Activated CD4-positive, alpha-beta T cell treated with anti-CD3 and anti-CD28 coated beads, Interleukin-2, amount 50 U/mL, for 48 hours (primary cell): ENCODE measurements at regions not wholly inside any gene's neighbourhood (a gene's known extent, or its start where the extent isn't known, plus 50 kb on each side); places are given as distances from the start of the nearest gene placed in this dataset.
"Not testable (repeated sequence)": the region's sequence is repeated elsewhere in the genome, so short reads cannot be mapped to it uniquely, and the experiment has no call there.

ENCODE experiments used
- DNase-seq, 2 experiments: peaks; one replicate each; pipeline ENCODE4 v3.0.0-alpha.2; 2020

DNA sequence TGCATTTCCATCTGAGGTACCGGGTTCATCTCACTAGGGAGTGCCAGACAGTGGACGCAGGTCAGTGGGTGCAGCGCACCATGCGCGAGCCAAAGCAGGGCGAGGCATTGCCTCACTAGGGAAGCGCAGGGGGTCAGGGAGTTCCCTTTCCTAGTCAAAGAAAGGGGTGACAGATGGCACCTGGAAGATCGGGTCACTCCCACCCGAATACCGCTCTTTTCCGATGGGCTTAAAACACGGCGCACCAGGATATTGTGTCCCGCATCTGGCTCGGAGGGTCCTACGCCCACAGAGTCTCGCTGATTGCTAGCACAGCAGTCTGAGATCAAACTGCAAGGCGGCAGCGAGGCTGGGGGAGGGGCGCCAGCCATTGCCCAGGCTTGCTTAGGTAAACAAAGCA lies 1157.1 kb downstream of the NAALADL2 start:
- not testable (repeated sequence) for DNase-seq

GRCh38 chr3:176015228-176015627 lies 1156.1 kb downstream of the NAALADL2 start:
- DNase-seq: not testable (repeated sequence)

DNA sequence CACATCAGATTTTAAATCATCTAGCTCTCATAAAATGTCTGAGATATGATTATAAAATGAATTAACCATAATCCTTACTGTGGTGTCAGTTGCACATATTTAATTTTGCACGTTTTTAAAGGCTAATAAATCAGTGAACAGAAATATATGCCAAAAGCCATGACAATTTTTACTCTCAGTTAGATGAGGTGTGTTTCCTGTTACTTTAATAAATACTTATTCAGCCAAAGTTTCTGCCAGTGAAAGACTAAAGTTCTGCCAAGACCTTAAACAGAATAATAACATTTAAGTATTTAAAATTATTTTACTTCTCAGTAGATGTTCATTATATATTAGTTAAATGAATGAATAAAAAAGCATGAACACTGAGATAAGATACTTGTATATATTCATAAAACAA lies 1150.1 kb downstream of the NAALADL2 start:
- no peak for DNase-seq

- no peak for DNase-seq
Measured at GRCh38 chr3:176005564-176005963, 1146.4 kb downstream of the NAALADL2 start.

DNA sequence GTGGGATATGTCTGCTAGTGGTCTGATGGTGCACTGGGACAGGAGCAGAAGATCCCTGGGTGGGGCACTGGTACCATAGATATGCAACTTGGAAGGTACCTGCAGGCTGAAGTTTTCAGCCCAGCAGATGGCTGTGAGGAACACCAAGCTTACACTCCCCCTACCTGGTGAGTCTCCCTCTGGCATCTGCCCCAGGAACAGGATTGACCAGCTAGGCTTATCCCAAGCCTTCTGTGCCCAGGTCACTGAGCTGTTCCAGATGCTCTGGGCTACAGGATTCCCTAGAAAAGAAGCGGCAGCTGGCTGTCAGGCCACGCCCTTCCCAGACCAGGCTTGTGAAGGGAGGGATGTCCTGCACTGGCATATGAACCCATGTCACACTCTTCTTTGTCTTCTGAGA lies 1130.0 kb downstream of the NAALADL2 start:
- DNase-seq: no peak

DNA sequence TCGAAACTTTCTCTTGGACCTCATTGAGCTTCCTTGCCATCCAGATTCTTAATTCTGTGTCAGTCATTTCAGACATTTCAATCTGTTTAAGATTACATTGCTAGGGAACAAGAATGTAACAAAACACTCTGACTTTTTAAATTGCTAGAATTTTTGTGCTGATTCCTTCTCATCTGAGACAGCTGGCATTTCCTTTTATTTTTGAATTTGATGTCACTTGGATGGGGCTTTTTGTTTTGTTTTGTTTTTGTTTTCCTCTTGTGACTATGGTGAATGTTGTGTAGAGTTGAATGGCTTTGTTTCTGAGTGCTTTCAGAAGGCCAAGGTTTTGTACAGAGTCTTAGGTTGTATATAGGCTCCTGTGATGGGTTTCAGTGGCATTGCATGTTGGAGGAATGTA lies 1129.3 kb downstream of the NAALADL2 start:
- no peak for DNase-seq

DNA sequence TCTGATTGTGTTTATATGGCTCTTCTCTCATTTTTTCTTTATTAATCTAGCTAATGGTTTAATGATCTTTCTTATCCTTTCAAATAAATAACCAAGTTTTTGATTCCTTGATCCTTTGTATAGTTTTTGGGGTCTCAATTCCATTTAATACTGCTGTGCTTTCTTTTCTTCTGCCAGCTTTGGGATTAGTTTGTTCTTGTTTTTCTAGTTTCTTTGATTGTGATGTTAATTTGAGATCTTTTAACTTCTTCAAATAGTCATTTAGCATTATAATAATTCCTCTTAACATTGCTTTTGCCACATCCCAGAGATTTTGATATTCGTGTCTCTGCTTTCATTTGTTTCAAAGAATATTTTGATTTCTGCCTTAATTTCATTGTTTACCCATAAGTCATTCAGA lies 1126.6 kb downstream of the NAALADL2 start:
- DNase-seq: no peak

DNA sequence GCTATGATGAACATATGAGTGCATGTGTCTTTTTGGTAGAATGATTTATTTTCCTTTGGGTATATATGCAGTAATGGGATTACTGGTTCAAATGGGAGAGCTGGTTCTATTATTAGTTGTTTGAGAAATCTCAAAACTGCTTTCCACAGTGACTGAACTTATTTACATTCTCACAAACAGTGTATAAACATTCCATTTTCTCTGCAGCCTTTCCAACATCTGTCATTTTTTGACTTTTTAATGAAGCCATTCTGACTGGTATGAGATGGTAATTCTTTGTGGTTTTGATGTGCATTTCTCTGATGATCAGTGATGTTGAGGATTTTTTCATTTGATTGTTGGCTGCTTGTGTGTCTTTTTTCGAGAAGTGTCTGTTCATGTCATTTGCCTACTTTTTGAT lies 1124.2 kb downstream of the NAALADL2 start:
- DNase-seq: no peak

GRCh38 chr3:175980486-175981090 lies 1121.5 kb downstream of the NAALADL2 start:
- DNase-seq: no peak

- DNase-seq: no peak
Measured at GRCh38 chr3:175977968-175978752, 1119.0 kb downstream of the NAALADL2 start.

DNA sequence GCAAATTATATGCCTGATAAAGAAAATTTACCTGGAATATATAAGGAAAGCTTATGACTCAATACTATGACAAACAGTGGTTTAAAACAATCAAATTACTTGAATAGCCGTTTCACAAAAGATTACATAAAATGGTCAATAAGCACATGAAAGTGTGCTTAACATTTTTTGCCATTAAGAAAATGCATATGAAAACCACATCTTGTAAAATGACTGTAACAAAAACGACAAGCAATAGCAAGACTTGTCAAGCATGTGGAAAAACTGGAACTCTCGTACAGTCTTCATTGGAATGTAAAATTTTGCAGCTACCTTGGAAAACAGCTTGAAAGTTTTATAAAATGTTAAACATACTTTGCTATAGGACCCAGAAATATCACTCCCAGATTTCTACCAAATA lies 1110.3 kb downstream of the NAALADL2 start:
- DNase-seq: no peak

DNA sequence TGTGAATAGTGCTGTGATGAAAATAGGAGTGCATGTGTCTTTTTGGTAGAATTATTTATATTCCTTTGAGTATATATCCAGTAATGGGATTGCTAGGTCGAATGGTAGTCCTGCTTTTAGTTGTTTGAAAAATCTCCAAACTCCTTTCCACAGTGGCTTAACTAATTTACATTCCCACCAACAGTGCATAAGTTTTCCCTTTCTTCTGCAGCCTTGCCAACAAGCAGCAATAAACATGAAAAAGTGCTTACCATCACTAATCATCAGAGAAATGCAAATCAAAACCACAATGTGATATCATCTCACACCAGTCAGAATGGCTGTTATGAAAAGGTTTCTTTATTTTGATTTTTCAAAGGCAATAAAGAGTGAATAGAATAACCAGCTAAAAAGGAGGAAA lies 1105.9 kb downstream of the NAALADL2 start:
- no peak for DNase-seq

DNA sequence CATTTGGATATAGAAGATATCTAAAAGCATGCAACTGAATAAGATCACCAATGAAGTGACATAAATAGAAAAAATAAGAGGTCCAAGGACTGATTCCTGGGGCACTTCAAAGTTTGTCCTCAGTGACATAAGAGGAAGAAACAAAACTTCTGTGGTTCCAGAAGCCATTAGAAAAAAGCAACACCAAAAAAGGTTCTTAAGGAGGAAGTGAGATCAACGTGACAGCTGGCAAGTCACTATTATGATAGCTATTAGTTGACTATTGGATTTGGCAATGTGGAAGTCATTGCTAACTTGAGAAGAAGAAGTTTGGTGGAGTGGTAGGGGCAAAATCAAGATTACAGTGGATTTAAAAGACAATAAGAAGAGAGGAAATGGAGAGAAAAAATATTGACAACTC lies 1098.3 kb downstream of the NAALADL2 start:
- DNase-seq: no peak

DNA sequence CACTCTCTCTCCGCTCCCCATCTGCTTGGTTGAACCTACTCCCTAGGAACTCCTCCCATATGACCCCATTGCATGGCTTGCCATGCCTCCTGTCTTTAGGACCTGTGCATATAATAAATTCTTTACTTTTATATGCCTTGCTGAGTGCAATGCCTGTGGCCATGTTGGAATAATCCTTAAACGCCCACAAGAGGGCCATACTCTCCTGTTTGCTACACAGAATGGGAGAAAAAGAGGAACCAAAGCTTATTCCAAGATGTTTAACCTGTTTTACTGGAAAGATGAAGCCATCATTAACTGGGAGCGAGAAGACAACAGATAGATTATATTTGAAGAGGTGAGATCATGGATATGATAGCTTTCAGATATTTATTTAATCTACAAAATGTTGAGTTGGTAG lies 1097.8 kb downstream of the NAALADL2 start:
- DNase-seq: no peak

- no peak for DNase-seq
Measured at GRCh38 chr3:175951047-175951694, 1092.0 kb downstream of the NAALADL2 start.

DNA sequence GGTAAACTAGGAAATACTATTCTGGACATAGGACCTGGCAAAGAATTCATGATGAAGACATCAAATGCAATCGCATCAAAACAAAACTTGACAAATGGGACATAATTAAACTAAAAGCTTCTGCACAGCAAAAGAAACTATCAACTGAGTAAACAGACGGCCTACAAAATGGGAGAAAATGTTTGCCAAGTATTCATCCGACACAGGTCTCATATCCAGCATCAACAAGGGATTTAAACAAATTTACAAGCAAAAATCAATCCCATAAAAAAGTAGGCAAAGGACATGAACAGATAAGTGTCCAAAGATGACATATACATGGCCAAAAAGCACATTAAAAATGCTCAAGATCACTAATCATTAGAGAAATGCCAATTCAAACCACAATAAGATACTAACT lies 1088.9 kb downstream of the NAALADL2 start:
- DNase-seq: no peak

GRCh38 chr3:175941352-175941751 lies 1082.2 kb downstream of the NAALADL2 start:
- DNase-seq: no peak

GRCh38 chr3:175940881-175941280 lies 1081.7 kb downstream of the NAALADL2 start:
- no peak for DNase-seq

GRCh38 chr3:175940243-175940642 lies 1081.1 kb downstream of the NAALADL2 start:
- DNase-seq: no peak

DNA sequence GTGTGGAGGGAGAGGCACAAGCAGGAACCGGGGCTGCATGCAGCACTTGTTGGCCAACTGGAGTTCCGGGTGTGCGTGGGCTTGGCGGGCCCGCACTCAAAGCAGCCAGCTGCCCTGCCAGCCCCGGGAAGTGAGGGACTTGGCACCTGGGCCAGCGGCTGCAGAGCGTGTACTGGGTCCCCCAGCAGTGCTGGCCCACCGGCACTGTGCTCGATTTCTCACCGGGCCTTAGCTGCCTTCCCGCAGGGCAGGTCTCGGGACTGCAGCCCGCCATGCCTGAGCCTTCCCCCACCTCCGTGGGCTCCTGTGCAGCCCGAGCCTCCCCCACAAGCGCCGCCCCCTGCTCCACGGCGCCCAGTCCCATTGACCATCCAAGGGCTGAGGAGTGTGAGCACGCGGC lies 1078.2 kb downstream of the NAALADL2 start:
- not testable (repeated sequence) for DNase-seq

DNA sequence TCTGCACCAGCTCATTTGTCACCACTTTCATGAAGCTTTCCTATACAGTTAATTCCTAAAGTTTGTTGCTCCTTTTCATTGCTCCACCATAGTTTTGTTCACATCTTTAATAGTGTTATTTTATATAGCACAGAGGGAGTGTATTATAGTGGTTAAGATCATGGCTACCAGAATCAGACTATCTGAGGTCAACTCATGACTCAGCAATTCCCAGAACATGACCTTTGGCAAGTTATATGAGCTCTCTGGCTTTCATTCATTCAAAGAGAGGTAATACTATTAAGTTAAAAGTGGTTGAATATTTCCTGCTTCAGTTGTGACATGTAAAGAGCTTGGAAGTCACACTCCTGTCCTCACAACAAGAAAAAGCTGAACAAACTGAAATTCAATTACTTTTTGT lies 1073.5 kb downstream of the NAALADL2 start:
- DNase-seq: no peak

GRCh38 chr3:175919133-175919532 lies 1060.0 kb downstream of the NAALADL2 start:
- no peak for DNase-seq

DNA sequence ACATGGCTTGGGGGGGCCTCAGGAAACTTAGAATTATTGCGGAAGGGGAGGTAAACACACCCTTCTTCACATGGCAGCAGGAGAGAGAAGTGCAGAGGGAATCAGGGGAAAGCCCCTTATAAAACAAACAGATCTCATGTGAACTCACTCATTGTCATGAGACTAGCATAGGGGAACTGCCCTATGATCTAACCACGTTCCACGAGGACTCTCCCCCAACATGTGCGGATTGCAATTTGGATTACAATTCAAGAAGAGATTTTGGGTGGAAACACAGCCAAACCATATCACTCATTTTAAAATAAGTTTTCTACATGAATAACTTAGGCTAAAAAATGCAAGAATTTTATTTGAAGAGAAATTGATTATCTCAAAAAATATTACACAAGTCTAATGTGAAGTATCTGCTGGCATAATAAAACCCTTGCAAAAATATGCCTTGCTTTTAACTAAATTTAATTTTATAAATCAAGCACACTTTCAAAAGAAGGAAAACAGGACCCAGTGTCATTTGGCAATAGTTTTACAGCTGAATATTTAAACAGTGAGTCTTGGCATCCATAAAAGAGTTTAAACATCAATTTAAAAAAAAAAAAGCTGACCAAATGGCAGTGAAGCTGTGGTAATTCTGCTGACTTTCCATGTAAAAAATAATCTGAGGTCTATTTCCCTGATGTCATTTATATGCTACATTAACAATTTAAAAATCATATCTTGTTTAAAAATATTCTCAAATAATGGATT lies 1057.2 kb downstream of the NAALADL2 start:
- DNase-seq: no peak

GRCh38 chr3:175914785-175915184 lies 1055.7 kb downstream of the NAALADL2 start:
- no peak for DNase-seq
